ENCODE measurements at regions not wholly inside any gene's neighbourhood (a gene's known extent, or its start where the extent isn't known, plus 50 kb on each side); places are given as distances from the start of the nearest gene placed in this dataset.
"Not testable (repeated sequence)": the region's sequence is repeated elsewhere in the genome, so short reads cannot be mapped to it uniquely, and the experiment has no call there.

DNA sequence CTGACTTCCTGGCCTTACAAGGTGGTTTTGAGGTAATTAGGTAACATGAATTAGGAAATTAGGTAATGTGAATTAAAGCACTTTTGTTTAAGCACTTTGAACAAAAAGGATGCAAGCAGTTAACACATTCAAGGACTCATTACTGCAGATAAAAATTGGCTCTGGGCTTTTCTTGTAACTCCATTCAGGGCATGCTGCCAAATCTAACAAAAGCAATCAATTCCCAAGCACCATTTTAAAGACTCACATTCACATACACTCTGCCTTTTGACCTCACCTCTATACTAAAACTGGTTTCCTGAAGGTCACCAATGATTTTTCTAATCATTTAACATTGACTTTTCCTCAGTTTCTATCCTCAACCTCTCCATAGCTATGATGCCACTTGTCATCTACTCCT lies 251.2 kb upstream of the RHOBTB1 start:
- H2AFZ ChIP-seq (ENCODE audit: control insufficient read depth, low read length): no peak overlapping the region
- H3K27me3 ChIP-seq (ENCODE audit: control insufficient read depth, extremely low read depth, insufficient read depth, low read length): no peaks in the 10 kb centered on the region
- no peaks in the 10 kb centered on the region for H3K4me1 ChIP-seq (ENCODE audit: control insufficient read depth, extremely low read depth, insufficient read depth, low read length)
- no peaks in the 10 kb centered on the region for H3K79me2 ChIP-seq (ENCODE audit: control insufficient read depth, insufficient read depth, low read length)
- H4K20me1 ChIP-seq (ENCODE audit: control insufficient read depth, extremely low read depth, insufficient read depth, low read length): no peaks in the 10 kb centered on the region
- H3K9me1 ChIP-seq (ENCODE audit: control insufficient read depth, extremely low read depth, insufficient read depth, low read length): no peaks in the 10 kb centered on the region
- no peak overlapping the region for H3K4me2 ChIP-seq (ENCODE audit: control insufficient read depth, extremely low read depth, insufficient read depth, low read depth, low read length)
- no peak overlapping the region for H3K4me3 ChIP-seq (ENCODE audit: control insufficient read depth in 2 of 3, extremely low read depth in 1 of 3, insufficient read depth in 2 of 3, low read depth in 1 of 3, low read length in 3 of 3)
- dilution Hi-C loops (cut with MboI; ENCODE audit: extremely low pct_ligation_motif_present, low sequenced_read_pairs): no loop called here
- no peak overlapping the region for H3K27ac ChIP-seq (ENCODE audit: control insufficient read depth, insufficient read depth, low read length)
- no peak for DNase-seq (ENCODE audit: low read depth, low spot score)
- FAIRE-seq: no peak
- H3K9ac ChIP-seq (ENCODE audit: control insufficient read depth, extremely low read depth, insufficient read depth, low read length): no peak overlapping the region
- H3K36me3 ChIP-seq (ENCODE audit: control insufficient read depth in 2 of 2, extremely low read depth in 1 of 2, insufficient read depth in 2 of 2, low read length in 2 of 2): no peaks in the 10 kb centered on the region
- H3K9me3 ChIP-seq (ENCODE audit: control insufficient read depth, low read depth, low read length): no peaks in the 10 kb centered on the region
- TF ChIP-seq EZH2 (IDR thresholded peaks at IDR 0.05; ENCODE audit: low read length): no peak
- TF ChIP-seq, protein P1, sequence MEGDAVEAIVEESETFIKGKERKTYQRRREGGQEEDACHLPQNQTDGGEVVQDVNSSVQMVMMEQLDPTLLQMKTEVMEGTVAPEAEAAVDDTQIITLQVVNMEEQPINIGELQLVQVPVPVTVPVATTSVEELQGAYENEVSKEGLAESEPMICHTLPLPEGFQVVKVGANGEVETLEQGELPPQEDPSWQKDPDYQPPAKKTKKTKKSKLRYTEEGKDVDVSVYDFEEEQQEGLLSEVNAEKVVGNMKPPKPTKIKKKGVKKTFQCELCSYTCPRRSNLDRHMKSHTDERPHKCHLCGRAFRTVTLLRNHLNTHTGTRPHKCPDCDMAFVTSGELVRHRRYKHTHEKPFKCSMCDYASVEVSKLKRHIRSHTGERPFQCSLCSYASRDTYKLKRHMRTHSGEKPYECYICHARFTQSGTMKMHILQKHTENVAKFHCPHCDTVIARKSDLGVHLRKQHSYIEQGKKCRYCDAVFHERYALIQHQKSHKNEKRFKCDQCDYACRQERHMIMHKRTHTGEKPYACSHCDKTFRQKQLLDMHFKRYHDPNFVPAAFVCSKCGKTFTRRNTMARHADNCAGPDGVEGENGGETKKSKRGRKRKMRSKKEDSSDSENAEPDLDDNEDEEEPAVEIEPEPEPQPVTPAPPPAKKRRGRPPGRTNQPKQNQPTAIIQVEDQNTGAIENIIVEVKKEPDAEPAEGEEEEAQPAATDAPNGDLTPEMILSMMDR (optimal IDR thresholded peaks at IDR 0.05 in 1 of 3, IDR thresholded peaks at IDR 0.05 in 1 of 3, conservative IDR thresholded peaks at IDR 0.05 in 1 of 3; ENCODE audit: extremely low read depth in 1 of 3, insufficient read depth in 2 of 3, low read length in 3 of 3): no peak

- H3K9ac ChIP-seq (ENCODE audit: control insufficient read depth, extremely low read depth, insufficient read depth, low read length); H3K27me3 ChIP-seq (ENCODE audit: control insufficient read depth, extremely low read depth, insufficient read depth, low read length); H3K27ac ChIP-seq (ENCODE audit: control insufficient read depth, insufficient read depth, low read length); H3K79me2 ChIP-seq (ENCODE audit: control insufficient read depth, insufficient read depth, low read length); FAIRE-seq; DNase-seq (ENCODE audit: low read depth, low spot score); H3K4me3 ChIP-seq (ENCODE audit: control insufficient read depth in 2 of 3, extremely low read depth in 1 of 3, insufficient read depth in 2 of 3, low read depth in 1 of 3, low read length in 3 of 3); H3K4me2 ChIP-seq (ENCODE audit: control insufficient read depth, extremely low read depth, insufficient read depth, low read depth, low read length); H3K4me1 ChIP-seq (ENCODE audit: control insufficient read depth, extremely low read depth, insufficient read depth, low read length); dilution Hi-C loops (cut with MboI; ENCODE audit: extremely low pct_ligation_motif_present, low sequenced_read_pairs); H3K9me1 ChIP-seq (ENCODE audit: control insufficient read depth, extremely low read depth, insufficient read depth, low read length); H3K9me3 ChIP-seq (ENCODE audit: control insufficient read depth, low read depth, low read length); H4K20me1 ChIP-seq (ENCODE audit: control insufficient read depth, extremely low read depth, insufficient read depth, low read length); H2AFZ ChIP-seq (ENCODE audit: control insufficient read depth, low read length); H3K36me3 ChIP-seq (ENCODE audit: control insufficient read depth in 2 of 2, extremely low read depth in 1 of 2, insufficient read depth in 2 of 2, low read length in 2 of 2): not testable (repeated sequence)
Measured at GRCh38 chr10:61192589-61192988, 248.6 kb upstream of the RHOBTB1 start.

DNA sequence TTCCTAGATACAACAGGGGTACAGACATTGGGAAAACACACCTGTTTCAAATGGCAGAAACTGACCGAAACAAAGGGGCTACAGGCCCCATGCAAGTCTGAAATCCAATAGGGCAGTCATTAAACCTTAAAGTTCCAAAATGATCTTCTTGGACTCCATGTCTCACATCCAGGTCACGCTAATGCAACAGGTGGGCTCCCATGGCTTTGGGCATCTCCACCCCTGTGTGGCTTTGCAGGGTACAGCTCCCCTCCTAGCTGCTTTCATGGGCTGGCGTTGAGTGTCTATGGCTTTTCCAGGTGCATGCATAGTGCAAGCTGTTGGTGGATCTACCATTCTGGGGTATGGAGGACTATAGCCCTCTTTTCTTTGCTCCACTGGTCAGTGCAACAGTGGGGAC lies 248.1 kb upstream of the RHOBTB1 start:
- no peak overlapping the region for H2AFZ ChIP-seq (ENCODE audit: control insufficient read depth, low read length)
- H4K20me1 ChIP-seq (ENCODE audit: control insufficient read depth, extremely low read depth, insufficient read depth, low read length): no peaks in the 10 kb centered on the region
- no peaks in the 10 kb centered on the region for H3K4me1 ChIP-seq (ENCODE audit: control insufficient read depth, extremely low read depth, insufficient read depth, low read length)
- dilution Hi-C loops (cut with MboI; ENCODE audit: extremely low pct_ligation_motif_present, low sequenced_read_pairs): no loop called here
- H3K36me3 ChIP-seq (ENCODE audit: control insufficient read depth in 2 of 2, extremely low read depth in 1 of 2, insufficient read depth in 2 of 2, low read length in 2 of 2): no peaks in the 10 kb centered on the region
- H3K9me3 ChIP-seq (ENCODE audit: control insufficient read depth, low read depth, low read length): no peaks in the 10 kb centered on the region
- H3K9me1 ChIP-seq (ENCODE audit: control insufficient read depth, extremely low read depth, insufficient read depth, low read length): no peaks in the 10 kb centered on the region
- H3K27me3 ChIP-seq (ENCODE audit: control insufficient read depth, extremely low read depth, insufficient read depth, low read length): no peaks in the 10 kb centered on the region
- H3K4me3 ChIP-seq (ENCODE audit: control insufficient read depth in 2 of 3, extremely low read depth in 1 of 3, insufficient read depth in 2 of 3, low read depth in 1 of 3, low read length in 3 of 3): no peak overlapping the region
- FAIRE-seq (no peak), DNase-seq (ENCODE audit: low read depth, low spot score) (no peak)
- H3K9ac ChIP-seq (ENCODE audit: control insufficient read depth, extremely low read depth, insufficient read depth, low read length): no peak overlapping the region
- TF ChIP-seq, protein P1 (optimal IDR thresholded peaks at IDR 0.05 in 1 of 3, IDR thresholded peaks at IDR 0.05 in 1 of 3, conservative IDR thresholded peaks at IDR 0.05 in 1 of 3; ENCODE audit: extremely low read depth in 1 of 3, insufficient read depth in 2 of 3, low read length in 3 of 3): no peak
- H3K4me2 ChIP-seq (ENCODE audit: control insufficient read depth, extremely low read depth, insufficient read depth, low read depth, low read length): no peak overlapping the region
- no peak overlapping the region for H3K27ac ChIP-seq (ENCODE audit: control insufficient read depth, insufficient read depth, low read length)
- H3K79me2 ChIP-seq (ENCODE audit: control insufficient read depth, insufficient read depth, low read length): no peaks in the 10 kb centered on the region

Measured in keratinocyte (primary cell).